Globus pallidus (tissue), 1 donor: ENCODE measurements at regions not wholly inside any gene's neighbourhood (a gene's known extent, or its start where the extent isn't known, plus 50 kb on each side); places are given as distances from the start of the nearest gene placed in this dataset.

Experiments
- DNase-seq: peaks from one replicate; pipeline ENCODE4 v3.0.0-alpha.2; 2015; ENCODE audit warnings: low spot score

DNA sequence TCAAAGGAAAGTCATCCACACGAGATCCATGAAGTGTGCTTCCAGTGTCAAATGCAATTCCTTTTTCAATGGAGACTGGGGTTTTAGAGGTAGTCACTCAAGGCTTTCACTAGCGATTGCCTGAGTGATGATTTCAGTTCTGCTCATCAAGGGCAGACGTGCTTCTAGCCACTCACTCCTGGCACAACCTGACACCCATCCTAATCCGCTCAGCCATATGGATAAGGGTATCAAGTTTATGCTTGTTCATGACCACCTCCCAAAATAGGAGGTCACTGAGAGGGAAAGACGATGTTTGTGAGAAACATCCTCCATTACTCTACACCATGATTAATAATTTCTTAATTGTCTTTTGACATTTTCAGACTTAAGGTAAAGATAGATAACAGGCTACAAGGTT lies 91.3 kb upstream of the HEY2 start:
- DNase-seq: no peak

DNA sequence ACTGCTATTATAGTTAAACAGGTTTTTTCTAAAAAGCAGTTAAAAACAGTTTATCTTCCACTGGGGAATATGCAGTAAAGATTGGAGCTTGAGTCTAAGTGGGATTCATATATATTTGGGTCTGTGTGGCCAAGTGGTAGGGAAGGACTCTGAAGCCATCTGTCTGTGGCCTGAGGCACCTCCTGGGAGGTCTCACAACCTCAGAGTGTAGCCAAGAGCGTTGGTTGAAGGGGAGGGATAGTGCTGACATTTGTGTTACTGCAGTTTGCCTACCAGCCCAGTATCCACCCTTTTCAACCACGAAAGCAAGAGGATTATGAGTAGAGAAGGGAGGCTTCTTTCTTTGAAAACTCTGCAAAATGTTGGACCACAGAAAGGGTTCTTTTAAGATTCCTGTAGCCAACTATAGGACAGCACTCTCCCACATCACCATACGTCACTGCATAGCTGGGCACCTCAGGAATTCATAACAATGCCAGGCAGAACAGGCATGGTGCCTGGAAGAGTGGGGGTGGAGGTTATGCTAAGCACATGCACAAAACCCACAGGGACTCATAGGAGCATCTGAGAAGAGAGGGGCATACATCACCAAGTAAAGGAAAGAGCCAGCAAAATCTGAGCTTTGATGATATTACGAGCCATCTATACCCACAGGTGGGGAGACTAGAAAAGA lies 90.5 kb upstream of the HEY2 start:
- no peak for DNase-seq

DNA sequence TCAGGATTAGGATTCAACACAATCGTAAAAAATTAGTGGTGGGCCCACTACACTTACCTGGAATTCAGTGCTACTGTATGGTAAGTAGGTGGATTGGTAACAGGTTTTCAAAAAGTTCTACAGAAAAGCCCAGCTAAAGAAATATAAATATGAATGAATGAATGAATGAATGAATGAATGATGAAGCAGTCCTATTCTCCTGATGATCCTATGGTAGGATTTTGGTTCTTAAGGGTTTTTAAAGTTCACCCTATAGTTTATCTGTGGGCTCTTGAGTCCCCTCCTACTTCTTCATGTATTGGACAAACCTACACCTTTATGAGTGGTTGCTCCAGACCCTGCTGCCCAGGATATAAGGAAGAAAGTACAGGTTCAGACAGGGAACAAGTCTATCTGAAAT lies 89.5 kb upstream of the HEY2 start:
- DNase-seq: no peak

DNA sequence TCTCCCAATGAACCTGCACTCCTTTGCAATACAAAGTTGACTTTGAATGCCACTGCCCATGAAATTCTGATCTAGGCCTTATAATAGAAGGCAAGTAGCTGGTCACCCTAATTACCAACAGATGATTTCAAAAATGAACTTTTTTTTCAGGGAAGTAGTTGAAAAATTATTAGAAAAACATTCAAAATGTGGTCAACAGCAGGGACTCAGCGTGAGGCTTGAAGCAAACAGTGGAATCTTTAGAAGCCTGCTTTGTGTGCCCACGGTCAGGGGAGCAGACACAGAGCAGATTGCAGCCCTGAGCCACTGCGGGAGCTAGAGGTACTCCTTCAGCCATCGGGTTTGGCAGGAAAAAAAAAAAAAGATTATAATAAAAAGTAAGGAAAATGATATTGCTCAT lies 87.1 kb upstream of the HEY2 start:
- DNase-seq: no peak

DNA sequence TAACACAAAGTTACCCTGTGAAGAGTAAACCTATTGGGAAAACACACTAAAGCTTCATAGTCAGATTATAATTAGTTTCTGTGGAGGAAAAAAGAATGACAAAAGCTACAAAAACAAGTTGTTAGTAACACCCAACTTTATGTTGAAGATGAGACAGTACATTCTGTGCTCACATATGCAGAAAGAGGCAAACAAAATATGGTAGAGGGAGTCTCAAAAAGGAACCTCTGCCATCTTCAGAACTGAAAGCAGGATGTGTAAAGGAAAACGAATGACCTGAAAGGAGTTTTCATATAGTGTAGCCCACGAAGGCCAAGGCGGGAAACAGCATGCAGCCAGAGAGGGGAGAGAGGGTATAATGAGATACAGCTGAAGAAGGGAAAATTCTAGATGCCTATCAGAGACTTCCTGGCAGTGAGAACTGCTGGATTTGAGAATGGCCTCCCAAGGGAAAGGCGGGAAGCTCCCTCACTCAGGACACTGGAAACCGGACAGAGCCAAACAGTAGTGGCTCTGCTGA lies 84.1 kb upstream of the HEY2 start:
- no peak for DNase-seq

DNA sequence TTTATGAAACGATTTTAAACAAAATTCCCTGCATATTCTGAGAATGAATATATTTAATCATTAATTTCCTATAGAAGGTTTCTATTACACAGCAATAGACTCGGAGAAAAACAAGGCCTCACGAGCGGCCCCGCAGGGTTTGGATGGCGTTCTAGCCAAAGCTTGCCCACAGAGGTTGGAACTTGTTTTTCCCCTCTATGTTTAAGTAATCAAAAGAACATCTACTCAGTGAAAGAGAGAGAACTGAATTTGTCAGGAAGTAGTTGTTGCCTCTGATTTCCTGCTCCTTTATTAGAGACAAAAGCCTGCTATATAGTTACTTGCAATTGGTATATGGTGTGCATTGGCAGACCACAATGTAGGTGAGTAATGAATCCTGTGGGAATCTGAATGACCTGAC lies 82.1 kb upstream of the HEY2 start:
- no peak for DNase-seq

DNA sequence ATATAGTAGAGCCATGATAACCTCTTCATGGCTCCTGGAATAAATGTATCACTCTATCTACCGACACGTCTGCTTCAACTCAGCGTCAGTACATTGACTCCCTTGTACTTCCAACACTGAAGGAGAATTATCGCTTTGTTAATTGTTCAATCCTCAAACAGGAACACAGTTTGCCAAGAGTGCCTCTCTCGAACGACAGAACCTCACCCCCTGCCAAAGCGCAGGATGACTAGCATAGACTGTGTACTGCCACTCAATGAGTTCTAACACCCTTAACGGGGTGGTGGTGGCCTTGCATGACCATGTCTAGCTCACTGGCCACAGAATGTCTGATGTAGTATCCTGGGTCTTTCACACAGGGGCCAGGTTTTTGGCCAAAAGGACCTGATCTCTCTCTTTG lies 81.4 kb upstream of the HEY2 start:
- peak; percentile 81 for DNase-seq

DNA sequence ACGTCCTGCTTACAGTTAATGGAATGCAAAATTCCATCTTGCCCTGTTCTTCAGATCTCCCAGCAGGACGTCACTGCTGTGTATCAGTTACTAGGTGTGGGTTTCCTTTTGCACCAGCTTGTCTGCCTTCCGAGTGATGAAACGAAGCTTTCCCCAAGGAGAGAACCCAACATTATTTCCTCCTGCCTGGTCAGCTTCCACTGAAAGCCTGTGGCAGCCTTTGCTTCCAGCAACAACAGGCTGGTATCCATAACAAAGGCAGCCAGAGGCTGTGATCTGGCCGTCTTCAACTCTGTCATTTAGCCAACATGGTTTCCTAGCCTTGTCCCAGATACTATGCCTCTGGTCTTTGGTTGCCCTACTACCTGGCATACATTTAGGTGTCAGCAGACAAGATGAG lies 78.9 kb upstream of the HEY2 start:
- peak; percentile 20 for DNase-seq

DNA sequence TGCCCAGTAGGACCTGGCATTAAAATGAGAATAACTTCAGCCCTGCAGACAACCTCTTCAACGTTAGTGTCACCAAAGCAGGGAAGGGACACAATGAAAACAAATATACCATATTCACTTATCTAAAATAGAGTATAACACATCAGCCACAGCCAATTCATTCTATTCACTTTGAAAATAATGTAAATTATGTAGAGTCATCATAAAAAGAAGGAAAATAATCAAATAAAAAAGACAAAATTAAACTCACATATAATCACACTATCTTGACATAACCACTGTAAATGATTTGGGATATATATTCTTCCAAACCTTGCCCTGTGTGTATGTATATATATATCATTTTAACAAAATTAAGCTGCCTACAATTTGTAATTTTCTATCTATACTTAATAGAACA lies 78.1 kb upstream of the HEY2 start:
- no peak for DNase-seq

DNA sequence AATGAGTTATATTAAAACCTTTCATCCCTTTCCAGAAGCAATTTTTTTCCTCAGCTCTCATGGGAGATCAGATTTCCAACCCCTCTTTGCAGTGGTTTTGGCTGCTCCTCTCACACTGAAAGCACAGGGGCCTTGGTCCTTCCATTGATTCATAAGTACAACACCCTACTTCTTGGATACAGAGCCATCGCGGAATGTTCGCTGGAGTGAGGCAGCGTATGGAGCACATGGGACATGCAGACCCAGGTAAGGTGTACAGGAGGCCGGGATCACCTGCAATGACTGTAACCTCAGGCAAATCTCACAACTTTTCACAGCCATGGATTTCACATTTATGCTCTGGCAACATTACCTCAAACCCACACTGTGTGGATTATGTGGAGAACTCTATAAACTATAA lies 75.2 kb upstream of the HEY2 start:
- no peak for DNase-seq

DNA sequence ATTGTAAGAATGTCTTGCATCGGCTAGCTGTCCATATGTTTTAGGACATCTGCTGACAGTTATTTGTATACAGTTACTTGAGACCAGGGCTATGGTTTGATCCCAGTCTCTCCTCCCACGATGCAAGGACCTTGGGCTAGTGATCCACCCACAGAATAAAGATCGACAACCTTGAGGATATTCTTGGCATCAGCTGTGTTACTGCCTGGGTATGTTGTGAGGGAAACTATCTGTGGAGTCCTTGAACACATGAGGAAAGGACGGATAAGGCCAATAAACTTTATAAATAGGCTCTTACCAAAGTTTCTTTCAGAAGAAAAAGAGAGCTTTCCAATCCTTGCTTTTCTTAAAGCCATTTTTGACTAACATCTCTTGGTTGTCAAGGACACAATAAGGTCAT lies 70.8 kb upstream of the HEY2 start:
- DNase-seq: no peak

DNA sequence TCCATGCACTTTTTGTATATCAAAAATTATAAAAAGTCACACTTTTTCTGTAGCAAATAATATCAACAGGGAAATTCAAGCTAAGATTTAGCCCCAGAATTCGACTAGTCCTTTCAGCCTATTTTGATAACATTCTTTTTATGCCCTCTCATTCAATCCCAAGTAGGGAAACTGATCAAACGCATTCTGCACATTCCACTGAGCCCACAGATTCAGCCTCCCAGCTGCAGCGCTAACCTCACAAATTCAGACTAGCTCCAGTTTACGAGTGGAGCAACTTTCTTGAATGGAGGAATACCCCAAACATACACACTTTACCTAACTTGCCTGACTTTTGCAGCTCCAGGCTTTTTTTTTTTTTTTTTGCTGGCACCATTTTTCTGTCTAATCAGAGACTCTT lies 70.3 kb upstream of the HEY2 start:
- DNase-seq: no peak

DNA sequence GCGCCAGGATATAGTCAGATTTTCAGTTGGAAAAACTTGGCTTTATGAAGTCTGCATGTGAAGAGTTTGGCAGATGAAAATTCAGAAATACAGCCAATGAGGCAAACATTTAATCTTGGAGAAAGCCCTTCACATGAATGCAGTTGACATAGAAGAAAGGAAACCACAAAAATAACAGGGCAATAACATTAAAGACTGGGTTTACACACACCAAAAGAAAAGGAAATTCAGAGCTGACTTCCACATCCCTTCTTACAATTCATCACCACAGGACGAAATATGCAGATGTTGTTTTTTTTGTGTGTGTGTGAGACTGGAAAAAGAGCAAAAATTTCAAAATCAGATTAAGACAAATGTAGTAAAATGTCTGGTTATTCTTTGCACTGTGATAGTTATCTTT lies 69.8 kb upstream of the HEY2 start:
- no peak for DNase-seq

DNA sequence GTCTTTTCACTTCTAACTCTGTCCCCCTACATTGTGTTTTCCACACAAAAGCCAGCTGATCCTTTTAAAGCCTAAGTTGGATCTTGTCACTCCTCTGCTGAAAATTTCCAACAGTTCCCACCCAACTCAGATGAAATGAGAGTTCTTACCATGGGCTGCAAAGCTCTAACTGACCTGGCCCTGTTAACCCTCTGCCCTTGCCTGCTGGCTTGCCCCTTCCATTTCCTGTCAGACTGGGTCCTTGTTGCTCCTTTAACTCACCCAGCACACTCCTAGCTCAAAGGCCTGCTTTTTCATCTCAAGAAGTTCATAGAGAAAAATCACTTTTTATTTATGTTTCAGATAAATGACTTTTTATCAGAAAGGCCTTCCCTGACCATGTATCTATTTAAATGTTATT lies 66.5 kb upstream of the HEY2 start:
- DNase-seq: no peak

DNA sequence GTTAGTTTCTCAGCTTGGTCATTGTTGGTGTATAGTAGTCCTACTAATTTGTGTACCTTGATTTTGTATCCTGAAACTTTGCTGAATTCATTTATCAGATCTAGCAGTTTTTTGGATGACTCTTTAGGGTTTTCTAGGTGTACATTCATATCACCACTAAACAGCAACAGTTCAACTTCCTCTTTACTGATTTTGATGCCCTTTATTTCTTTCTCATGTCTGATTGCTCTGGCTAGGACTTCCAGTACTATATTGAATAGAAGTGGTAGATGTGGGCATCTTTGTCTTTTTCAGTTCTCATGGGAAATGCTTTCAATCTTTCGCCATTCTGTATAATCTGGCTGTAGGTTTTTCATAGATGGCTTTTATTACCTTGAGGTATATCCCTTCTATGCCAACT lies 61.3 kb upstream of the HEY2 start:
- DNase-seq: no peak

DNA sequence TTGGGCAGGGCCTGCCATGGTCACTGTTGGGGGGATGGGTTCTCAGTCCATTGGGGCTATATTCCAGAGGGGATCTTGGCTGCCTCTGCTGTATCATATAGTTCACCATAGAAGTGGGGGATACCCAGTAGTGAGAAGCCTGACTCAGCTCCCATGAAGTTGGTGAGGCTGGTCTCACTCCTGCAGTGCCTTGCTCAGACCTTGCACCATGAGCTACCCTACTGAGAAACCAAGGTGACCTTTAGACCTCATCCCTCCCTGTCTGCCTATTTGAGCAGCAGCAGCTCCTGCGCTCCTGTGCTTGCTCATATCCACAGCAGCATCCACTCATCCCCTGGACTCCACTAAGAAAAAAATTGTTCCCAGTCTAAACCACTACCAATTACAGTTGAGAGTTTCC lies 56.0 kb upstream of the HEY2 start:
- no peak for DNase-seq

DNA sequence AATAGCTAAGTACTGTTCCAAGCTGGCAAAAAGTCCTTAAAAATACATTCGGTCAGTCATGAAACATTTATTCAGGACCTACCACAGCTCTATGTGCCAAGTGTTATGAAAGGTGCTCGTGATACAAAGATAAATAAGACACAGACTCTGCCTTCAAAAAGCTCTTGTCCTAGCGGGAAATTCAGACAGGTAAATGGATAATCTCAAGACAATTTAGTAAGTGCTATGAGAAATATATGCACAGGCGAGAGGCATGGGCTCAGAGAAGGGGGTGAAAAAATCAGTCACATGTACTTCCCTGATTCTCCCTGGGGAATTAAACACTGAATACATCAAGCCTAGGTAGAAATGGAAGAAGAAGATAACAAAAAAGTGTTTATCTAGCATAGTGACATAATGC lies 49.8 kb upstream of the HEY2 start:
- peak; percentile 37 for DNase-seq
